Endothelial cell of umbilical vein (primary cell): ENCODE measurements at regions not wholly inside any gene's neighbourhood (a gene's known extent, or its start where the extent isn't known, plus 50 kb on each side); places are given as distances from the start of the nearest gene placed in this dataset.

ENCODE experiments used
- EZH2 ChIP-seq: IDR thresholded peaks from 2 replicates; pipeline ENCODE4 v1.6.1; 2012; ENCODE audit warnings: borderline replicate concordance, low read depth, mild to moderate bottlenecking, moderate library complexity, low read length, inconsistent platforms; ENCODE audit not compliant: severe bottlenecking
- FOS ChIP-seq: IDR thresholded peaks from 2 replicates; pipeline ENCODE4 v1.6.1; 2011; ENCODE audit warnings: mild to moderate bottlenecking, low read length, moderate library complexity, borderline replicate concordance; ENCODE audit not compliant: insufficient read depth
- GATA2 ChIP-seq: IDR thresholded peaks from 2 replicates; pipeline ENCODE4 v1.7.0; 2011; ENCODE audit warnings: low read depth, mild to moderate bottlenecking, moderate library complexity, mixed read lengths, low read length; ENCODE audit not compliant: insufficient read length, insufficient read depth
- JUN ChIP-seq: IDR thresholded peaks from 2 replicates; pipeline ENCODE4 v1.6.1; 2011; ENCODE audit warnings: borderline replicate concordance, low read depth; ENCODE audit not compliant: insufficient read length, insufficient read depth
- MAX ChIP-seq: IDR thresholded peaks from 2 replicates; pipeline ENCODE4 v1.6.1; 2011; ENCODE audit not compliant: insufficient read depth, insufficient read length
- MYC ChIP-seq: IDR thresholded peaks from one replicate; pipeline ENCODE4 v1.6.1; 2011; ENCODE audit warnings: mild to moderate bottlenecking, low read depth, low read length
- POLR2A ChIP-seq: IDR thresholded peaks from 2 replicates; pipeline ENCODE4 v1.6.1; 2012; ENCODE audit warnings: low read depth, mild to moderate bottlenecking, control low read depth, low read length
- POLR2AphosphoS5 ChIP-seq: IDR thresholded peaks from 2 replicates; pipeline ENCODE4 v1.6.1; 2012; ENCODE audit warnings: low read depth, mild to moderate bottlenecking, control low read depth, low read length, moderate library complexity; ENCODE audit not compliant: insufficient read depth
- TF ChIP-seq, protein P1 (sequence below), 2 donors: IDR thresholded peaks; 1 replicate in 1 of 2; 2 replicates in 1 of 2; pipeline ENCODE4 v1.5.1; 2011; ENCODE audit warnings: low read length in 2 of 2, mild to moderate bottlenecking in 2 of 2, moderate library complexity in 2 of 2, control low read depth in 1 of 2, inconsistent platforms in 1 of 2, low read depth in 1 of 2; ENCODE audit not compliant: insufficient read depth in 1 of 2; ENCODE audit errors: extremely low read depth in 1 of 2

DNA sequence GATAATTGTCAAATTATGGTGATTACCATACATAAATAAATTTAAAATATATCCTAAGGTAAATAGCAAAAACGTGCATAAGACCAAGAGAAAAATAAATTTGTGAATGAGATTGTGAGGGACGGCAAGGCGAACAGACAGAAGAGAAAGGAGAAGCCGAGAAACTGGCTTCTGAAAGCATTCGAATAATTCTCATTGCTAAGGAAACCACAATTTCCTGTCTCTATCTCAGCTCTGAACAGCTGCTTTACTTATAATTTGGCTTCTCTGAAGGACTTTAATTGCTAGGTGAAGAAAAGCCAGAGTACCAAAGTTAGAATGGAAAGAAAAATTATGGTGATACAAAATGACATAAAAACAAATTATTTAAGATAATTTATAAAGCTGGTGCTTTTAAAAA, 79.0 kb upstream of the RGS17 start:
- TF ChIP-seq, protein P1, sequence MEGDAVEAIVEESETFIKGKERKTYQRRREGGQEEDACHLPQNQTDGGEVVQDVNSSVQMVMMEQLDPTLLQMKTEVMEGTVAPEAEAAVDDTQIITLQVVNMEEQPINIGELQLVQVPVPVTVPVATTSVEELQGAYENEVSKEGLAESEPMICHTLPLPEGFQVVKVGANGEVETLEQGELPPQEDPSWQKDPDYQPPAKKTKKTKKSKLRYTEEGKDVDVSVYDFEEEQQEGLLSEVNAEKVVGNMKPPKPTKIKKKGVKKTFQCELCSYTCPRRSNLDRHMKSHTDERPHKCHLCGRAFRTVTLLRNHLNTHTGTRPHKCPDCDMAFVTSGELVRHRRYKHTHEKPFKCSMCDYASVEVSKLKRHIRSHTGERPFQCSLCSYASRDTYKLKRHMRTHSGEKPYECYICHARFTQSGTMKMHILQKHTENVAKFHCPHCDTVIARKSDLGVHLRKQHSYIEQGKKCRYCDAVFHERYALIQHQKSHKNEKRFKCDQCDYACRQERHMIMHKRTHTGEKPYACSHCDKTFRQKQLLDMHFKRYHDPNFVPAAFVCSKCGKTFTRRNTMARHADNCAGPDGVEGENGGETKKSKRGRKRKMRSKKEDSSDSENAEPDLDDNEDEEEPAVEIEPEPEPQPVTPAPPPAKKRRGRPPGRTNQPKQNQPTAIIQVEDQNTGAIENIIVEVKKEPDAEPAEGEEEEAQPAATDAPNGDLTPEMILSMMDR (IDR thresholded peaks at IDR 0.05; ENCODE audit: extremely low read depth in 1 of 2, insufficient read depth in 1 of 2, low read depth in 1 of 2, low read length in 2 of 2) = no peak
- TF ChIP-seq POLR2AphosphoS5 = no peak
- TF ChIP-seq POLR2A = no peak
- TF ChIP-seq EZH2 = no peak
- TF ChIP-seq GATA2 = no peak
- no peak for TF ChIP-seq MAX
- no peak for TF ChIP-seq FOS
- no peak for TF ChIP-seq JUN
- no peak for TF ChIP-seq MYC
